Ascending aorta (tissue), 2 donors: ENCODE measurements at regions not wholly inside any gene's neighbourhood (a gene's known extent, or its start where the extent isn't known, plus 50 kb on each side); places are given as distances from the start of the nearest gene placed in this dataset.

Experiments
- DNase-seq, 2 donors: peaks; one replicate each; pipeline ENCODE4 v3.0.0-alpha.2; 2019; ENCODE audit warnings: low spot score in 2 of 2
- H3K27ac ChIP-seq, 2 donors: fragments of 200-600 bp; sonication (generic); one replicate each; pipeline ENCODE4 v1.5.1; 2016 to 2017; ENCODE audit warnings: mild to moderate bottlenecking in 1 of 2
- H3K27me3 ChIP-seq: fragments of 200-600 bp; sonication (generic); one replicate; pipeline ENCODE4 v1.5.1; 2017
- H3K36me3 ChIP-seq, 2 donors: fragments of 200-600 bp; sonication (generic); one replicate each; pipeline ENCODE4 v1.5.1; 2016
- H3K4me1 ChIP-seq, 2 donors: fragments of 200-600 bp; sonication (generic); one replicate each; pipeline ENCODE4 v1.5.1; 2016 to 2017; ENCODE audit warnings: mild to moderate bottlenecking in 1 of 2
- H3K4me3 ChIP-seq, 2 donors: fragments of 200-600 bp; sonication (generic); one replicate each; pipeline ENCODE4 v1.5.1; 2016 to 2017; ENCODE audit warnings: mild to moderate bottlenecking in 1 of 2
- H3K9me3 ChIP-seq, 2 donors: fragments of 200-600 bp; sonication (generic); one replicate each; pipeline ENCODE4 v1.5.1; 2016
- CTCF ChIP-seq, 3 experiments: fragments of 200-600 bp in 2 of 3; fragments of 450-650 bp in 1 of 3; sonication (generic) in 2 of 3; IDR thresholded peaks; one replicate each; pipeline ENCODE4 v1.5.1; 2016 to 2019; ENCODE audit warnings: antibody characterized with exemption in 3 of 3, mild to moderate bottlenecking in 1 of 3, moderate library complexity in 1 of 3
- intact Hi-C: fragments of 100-400 bp; cut with DNase I; formaldehyde crosslinking; loops from one replicate; pipeline ENCODE4 v1.15.1; 2023

DNA sequence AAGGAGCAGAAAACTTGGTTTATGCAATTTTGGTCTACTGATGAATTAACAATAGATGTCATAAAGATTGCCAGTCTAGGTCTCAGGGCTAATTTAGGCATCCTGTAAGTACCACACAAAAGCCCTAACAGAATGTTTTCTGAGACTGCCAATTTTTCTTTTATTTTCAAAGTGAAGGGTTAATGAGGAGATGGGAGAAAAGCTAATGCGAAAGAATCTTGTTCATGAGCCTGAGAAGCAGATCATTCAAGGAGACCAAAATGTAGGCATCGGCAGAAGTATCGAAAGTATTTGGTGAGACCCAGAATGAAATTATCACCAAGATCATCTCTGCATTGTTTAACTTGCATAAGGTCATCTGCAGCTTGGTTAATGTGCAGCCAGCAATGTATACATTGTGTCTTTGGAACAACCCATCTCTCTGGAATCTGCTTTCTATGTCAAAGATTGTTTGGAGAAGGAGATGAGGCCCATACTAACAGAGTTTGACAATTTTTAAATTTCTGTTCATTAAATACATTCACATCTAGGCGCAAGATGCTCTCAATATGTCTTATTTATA is 163.3 kb upstream of the GLI3 start:
- Histone ChIP-seq H3K36me3 (no peaks in the 10 kb centered on the region), H3K4me1 (no peaks in the 10 kb centered on the region), H3K27ac (no peak overlapping the region), H3K27me3 (no peaks in the 10 kb centered on the region), H3K9me3 (no peaks in the 10 kb centered on the region), H3K4me3 (no peak overlapping the region)
- no peak for DNase-seq
- TF ChIP-seq CTCF (IDR thresholded peaks at IDR 0.05) = no peak
- intact Hi-C loops = no loop called here

DNA sequence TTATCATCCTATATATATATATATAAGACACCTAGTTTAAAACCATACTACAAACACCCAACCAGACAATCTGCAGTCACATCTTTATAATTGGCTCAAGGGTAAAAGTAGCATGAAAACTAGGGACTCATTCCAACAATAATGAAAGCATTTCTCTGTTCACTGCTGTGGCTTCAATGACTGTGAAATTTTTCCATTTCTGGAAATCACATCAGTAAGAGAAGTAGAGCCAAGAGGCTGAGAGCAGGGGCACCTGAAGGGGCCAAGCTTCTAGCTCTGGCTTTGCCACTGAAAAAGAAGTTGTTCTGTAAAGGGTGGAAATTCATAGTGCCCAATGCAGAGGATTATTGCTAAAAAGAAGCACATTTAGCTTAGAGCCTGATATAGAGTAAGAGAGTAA is 158.6 kb upstream of the GLI3 start:
- no peaks in the 10 kb centered on the region for H3K4me1 ChIP-seq
- H3K4me3 ChIP-seq = no peak overlapping the region
- no peak for TF ChIP-seq CTCF (IDR thresholded peaks at IDR 0.05)
- H3K36me3 ChIP-seq = no peaks in the 10 kb centered on the region
- intact Hi-C loops = no loop called here
- H3K27ac ChIP-seq = no peak overlapping the region
- no peaks in the 10 kb centered on the region for H3K27me3 ChIP-seq
- DNase-seq = no peak
- no peaks in the 10 kb centered on the region for H3K9me3 ChIP-seq

GRCh38 chr7:42392826-42393225 is 155.8 kb upstream of the GLI3 start:
- intact Hi-C loops = no loop called here
- Histone ChIP-seq H3K36me3 (no peaks in the 10 kb centered on the region), H3K4me3 (no peak overlapping the region), H3K4me1 (no peaks in the 10 kb centered on the region), H3K27ac (no peak overlapping the region), H3K27me3 (no peaks in the 10 kb centered on the region), H3K9me3 (no peaks in the 10 kb centered on the region)
- no peak for DNase-seq
- no peak for TF ChIP-seq CTCF (IDR thresholded peaks at IDR 0.05)

- Histone ChIP-seq H3K4me1 (no peaks in the 10 kb centered on the region), H3K27me3 (no peaks in the 10 kb centered on the region), H3K9me3 (no peaks in the 10 kb centered on the region), H3K36me3 (no peaks in the 10 kb centered on the region), H3K4me3 (no peak overlapping the region), H3K27ac (no peak overlapping the region)
- no peak for TF ChIP-seq CTCF (IDR thresholded peaks at IDR 0.05)
- intact Hi-C loops = no loop called here
- no peak for DNase-seq
Observed at GRCh38 chr7:42389697-42390096, 152.7 kb upstream of the GLI3 start.

- intact Hi-C loops = no loop called here
- Histone ChIP-seq H3K9me3 (no peaks in the 10 kb centered on the region), H3K27me3 (no peaks in the 10 kb centered on the region), H3K27ac (no peak overlapping the region), H3K4me1 (no peaks in the 10 kb centered on the region), H3K4me3 (no peak overlapping the region), H3K36me3 (no peaks in the 10 kb centered on the region)
- DNase-seq = no peak
- no peak for TF ChIP-seq CTCF (IDR thresholded peaks at IDR 0.05)
Observed at GRCh38 chr7:42385912-42386311, 148.9 kb upstream of the GLI3 start.

DNA sequence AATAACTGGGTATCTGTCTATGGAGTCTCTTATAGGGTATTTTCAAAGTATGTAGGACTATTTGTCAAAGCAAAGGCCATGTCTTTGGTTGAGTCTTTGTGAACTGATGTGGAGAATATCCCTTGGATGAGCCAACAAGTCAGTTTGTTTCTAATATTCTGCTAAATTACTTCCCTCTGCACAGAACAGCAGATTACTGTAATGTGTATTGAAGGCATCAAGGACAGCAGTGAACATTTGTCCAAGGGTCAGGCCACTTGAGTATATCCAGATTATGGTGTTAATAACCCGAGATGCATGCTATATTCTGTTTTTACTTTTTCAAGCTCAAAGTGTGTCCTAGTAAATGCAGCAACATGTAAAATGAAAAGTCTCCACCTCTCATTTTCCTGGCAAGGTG is 144.2 kb upstream of the GLI3 start:
- no peaks in the 10 kb centered on the region for H3K27me3 ChIP-seq
- intact Hi-C loops = no loop called here
- H3K4me1 ChIP-seq = no peaks in the 10 kb centered on the region
- no peak overlapping the region for H3K27ac ChIP-seq
- no peaks in the 10 kb centered on the region for H3K36me3 ChIP-seq
- no peak overlapping the region for H3K4me3 ChIP-seq
- no peak for TF ChIP-seq CTCF (IDR thresholded peaks at IDR 0.05)
- no peak for DNase-seq
- no peaks in the 10 kb centered on the region for H3K9me3 ChIP-seq
